ENCODE measurements at regions not wholly inside any gene's neighbourhood (a gene's known extent, or its start where the extent isn't known, plus 50 kb on each side); places are given as distances from the start of the nearest gene placed in this dataset.
"Not testable (repeated sequence)": the region's sequence is repeated elsewhere in the genome, so short reads cannot be mapped to it uniquely, and the experiment has no call there.

- DNase-seq = not testable (repeated sequence)
Observed at GRCh38 chr2:192384191-192384590, 189.5 kb upstream of the TMEFF2 start.

GRCh38 chr2:192381082-192381481 is 186.3 kb upstream of the TMEFF2 start:
- no peak for DNase-seq

- no peak for DNase-seq
Observed at GRCh38 chr2:192379736-192380135, 185.0 kb upstream of the TMEFF2 start.

GRCh38 chr2:192377173-192377572 is 182.4 kb upstream of the TMEFF2 start:
- DNase-seq = no peak

- DNase-seq = no peak
Observed at GRCh38 chr2:192373754-192374153, 179.0 kb upstream of the TMEFF2 start.

- DNase-seq = no peak
Observed at GRCh38 chr2:192373221-192373620, 178.5 kb upstream of the TMEFF2 start.

GRCh38 chr2:192369969-192370368 is 175.2 kb upstream of the TMEFF2 start:
- no peak for DNase-seq

GRCh38 chr2:192357217-192357616 is 162.5 kb upstream of the TMEFF2 start:
- no peak for DNase-seq

- no peak for DNase-seq
Observed at GRCh38 chr2:192354512-192355244, 159.9 kb upstream of the TMEFF2 start.

GRCh38 chr2:192347542-192347941 is 152.8 kb upstream of the TMEFF2 start:
- no peak for DNase-seq

GRCh38 chr2:192345287-192345686 is 150.6 kb upstream of the TMEFF2 start:
- DNase-seq = no peak

GRCh38 chr2:192333642-192334041 is 138.9 kb upstream of the TMEFF2 start:
- no peak for DNase-seq

GRCh38 chr2:192328297-192328696 is 133.6 kb upstream of the TMEFF2 start:
- no peak for DNase-seq

- no peak for DNase-seq
Observed at GRCh38 chr2:192327576-192327975, 132.8 kb upstream of the TMEFF2 start.

GRCh38 chr2:192315543-192315942 is 120.8 kb upstream of the TMEFF2 start:
- no peak for DNase-seq

GRCh38 chr2:192314800-192315481 is 120.2 kb upstream of the TMEFF2 start:
- no peak for DNase-seq

GRCh38 chr2:192313773-192314172 is 119.0 kb upstream of the TMEFF2 start:
- DNase-seq = no peak

- DNase-seq = no peak
Observed at GRCh38 chr2:192311701-192312460, 117.1 kb upstream of the TMEFF2 start.

- DNase-seq = no peak
Observed at GRCh38 chr2:192307530-192307929, 112.8 kb upstream of the TMEFF2 start.

- DNase-seq = no peak
Observed at GRCh38 chr2:192298664-192299063, 103.9 kb upstream of the TMEFF2 start.

GRCh38 chr2:192292478-192292877 is 97.7 kb upstream of the TMEFF2 start:
- DNase-seq = no peak

- no peak for DNase-seq
Observed at GRCh38 chr2:192288295-192288694, 93.6 kb upstream of the TMEFF2 start.
